ENCODE measurements at regions not wholly inside any gene's neighbourhood (a gene's known extent, or its start where the extent isn't known, plus 50 kb on each side); places are given as distances from the start of the nearest gene placed in this dataset.

DNA sequence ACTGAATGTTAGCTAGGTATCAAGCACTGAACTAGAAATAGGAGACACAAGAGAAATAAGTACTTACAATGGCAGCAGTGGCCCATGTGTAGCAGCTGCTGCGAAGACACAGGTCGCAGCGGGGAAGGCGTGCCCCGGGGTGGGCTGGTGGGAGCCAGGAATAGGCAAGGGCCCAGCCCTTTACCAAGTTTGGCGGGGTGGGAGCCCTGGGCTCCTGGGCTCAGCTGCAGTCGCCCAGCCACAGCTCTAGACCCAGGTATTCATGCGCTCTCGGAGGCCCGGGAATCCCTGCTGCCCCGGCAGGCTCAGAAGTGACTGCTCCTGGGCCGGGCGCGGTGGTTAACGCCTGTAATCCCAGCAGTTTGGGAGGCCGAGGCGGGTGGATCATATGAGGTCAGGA, 1287.3 kb downstream of the CNTNAP5 start:
- Histone ChIP-seq H3K79me2 (ENCODE audit: control insufficient read depth, insufficient read depth, low read length) (no peaks in the 10 kb centered on the region), H3K9ac (ENCODE audit: control insufficient read depth, insufficient read depth, low read length) (no peak overlapping the region), H2AFZ (ENCODE audit: control insufficient read depth, low read depth, low read length) (no peak overlapping the region), H3K9me3 (replicated peaks; ENCODE audit: control insufficient read depth, insufficient read depth, low read length) (no peaks in the 10 kb centered on the region; the same call in 2 of the 3 replicates), H3K27ac (ENCODE audit: control insufficient read depth, insufficient read depth) (no peak overlapping the region), H3K27me3 (replicated peaks in 1 of 2; ENCODE audit: control insufficient read depth in 2 of 2, insufficient read depth in 2 of 2, low read length in 1 of 2) (no peaks in the 10 kb centered on the region), H3K4me2 (ENCODE audit: control insufficient read depth, insufficient read depth) (no peak overlapping the region), H4K20me1 (ENCODE audit: control insufficient read depth, insufficient read depth) (no peaks in the 10 kb centered on the region), H3K36me3 (ENCODE audit: control insufficient read depth in 2 of 2, insufficient read depth in 2 of 2, low read length in 1 of 2) (no peaks in the 10 kb centered on the region), H3K4me3 (no peak overlapping the region), H3K4me1 (ENCODE audit: control insufficient read depth, insufficient read depth, low read length) (no peaks in the 10 kb centered on the region)
- ChIA-PET SMC1A (ENCODE audit: uncharacterized antibody, unreplicated experiment) (no interaction called here), POLR2A (no interaction called here), CTCF (no interaction called here), RAD21 (ENCODE audit: unreplicated experiment) (no interaction called here)
- FAIRE-seq (no peak), DNase-seq (ENCODE audit: low read depth, low spot score) (no peak), ATAC-seq (no peak)
- BruUV-seq (replicated peaks): no TSS peak
- TF ChIP-seq ZSCAN29 (IDR thresholded peaks at IDR 0.05): no peak
- TF ChIP-seq ESRRA (IDR thresholded peaks at IDR 0.05; ENCODE audit: low read length): no peak
- no peak for TF ChIP-seq HDGF (IDR thresholded peaks at IDR 0.05)
- TF ChIP-seq MYC (IDR thresholded peaks at IDR 0.05; ENCODE audit: insufficient read depth, insufficient read length, insufficient replicate concordance, low read length, severe bottlenecking): no peak
- no peak for TF ChIP-seq RAD21 (IDR thresholded peaks at IDR 0.05; ENCODE audit: insufficient read depth, low read depth, low read length)
- no peak for TF ChIP-seq NFYA (IDR thresholded peaks at IDR 0.05; ENCODE audit: borderline replicate concordance, low read depth, low read length)
- no peak for TF ChIP-seq WRNIP1 (IDR thresholded peaks at IDR 0.05; ENCODE audit: borderline replicate concordance, low read depth, low read length)
- no peak for TF ChIP-seq KDM1A (IDR thresholded peaks at IDR 0.05; ENCODE audit: borderline replicate concordance)
- TF ChIP-seq HDAC2 (IDR thresholded peaks at IDR 0.05): no peak
- TF ChIP-seq SMARCA5 (IDR thresholded peaks at IDR 0.05): no peak
- TF ChIP-seq PAX5 (IDR thresholded peaks at IDR 0.05; ENCODE audit: borderline replicate concordance, low read depth, low read length): no peak
- TF ChIP-seq CBX5 (IDR thresholded peaks at IDR 0.05; ENCODE audit: low read depth): no peak
- TF ChIP-seq SRF (IDR thresholded peaks at IDR 0.05; ENCODE audit: low read depth in 2 of 2, low read length in 2 of 2): no peak
- 86% methylated on average over 15 of the region's 17 CpGs for WGBS (ENCODE audit: insufficient coverage, insufficient replicate concordance, low lambda C conversion rate, missing lambda C conversion rate)
- in situ Hi-C loops (cut with MboI) (no loop called here), intact Hi-C loops (cut with micrococcal nuclease; ENCODE audit: unreplicated experiment) (no loop called here)

Measured in GM12878 (cell line).